ENCODE measurements at regions not wholly inside any gene's neighbourhood (a gene's known extent, or its start where the extent isn't known, plus 50 kb on each side); places are given as distances from the start of the nearest gene placed in this dataset.

DNA sequence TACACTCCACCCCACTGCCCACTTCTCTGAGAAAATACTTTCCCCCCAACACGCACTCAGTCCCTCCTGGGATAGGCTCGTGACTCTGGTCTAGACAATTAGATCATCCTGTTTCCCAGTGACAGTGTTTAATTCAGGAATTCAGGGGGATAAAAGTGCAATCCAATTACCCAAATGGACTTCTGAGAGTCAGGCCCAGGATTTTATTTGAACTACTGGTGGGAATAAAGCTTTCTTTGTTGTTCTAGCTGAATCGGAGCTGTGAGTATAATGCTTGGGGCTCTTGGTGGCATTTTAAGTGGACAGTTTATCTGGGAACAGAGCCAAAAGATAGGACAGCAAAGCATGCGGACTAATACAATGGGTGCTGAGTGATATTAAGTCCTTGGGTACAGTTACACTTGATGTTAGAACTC, 683.3 kb downstream of the MAT2B start:
- Histone ChIP-seq H3K27ac (ENCODE audit: control insufficient read depth, insufficient read depth, low read length) (no peak overlapping the region), H3K79me2 (ENCODE audit: control insufficient read depth, insufficient read depth, low read length) (no peaks in the 10 kb centered on the region), H3K4me1 (ENCODE audit: control insufficient read depth, extremely low read depth, insufficient read depth, low read length) (no peaks in the 10 kb centered on the region), H4K20me1 (ENCODE audit: control insufficient read depth, extremely low read depth, insufficient read depth, low read length) (no peaks in the 10 kb centered on the region), H3K27me3 (ENCODE audit: control insufficient read depth, extremely low read depth, insufficient read depth, low read length) (no peaks in the 10 kb centered on the region), H2AFZ (ENCODE audit: control insufficient read depth, low read length) (no peak overlapping the region), H3K9ac (ENCODE audit: control insufficient read depth, extremely low read depth, insufficient read depth, low read length) (no peak overlapping the region), H3K9me3 (ENCODE audit: control insufficient read depth, low read depth, low read length) (no peaks in the 10 kb centered on the region), H3K9me1 (ENCODE audit: control insufficient read depth, extremely low read depth, insufficient read depth, low read length) (no peaks in the 10 kb centered on the region), H3K4me3 (ENCODE audit: control insufficient read depth in 2 of 3, extremely low read depth in 1 of 3, insufficient read depth in 2 of 3, low read depth in 1 of 3, low read length in 3 of 3) (no peak overlapping the region), H3K36me3 (ENCODE audit: control insufficient read depth in 2 of 2, extremely low read depth in 1 of 2, insufficient read depth in 2 of 2, low read length in 2 of 2) (no peaks in the 10 kb centered on the region), H3K4me2 (ENCODE audit: control insufficient read depth, extremely low read depth, insufficient read depth, low read depth, low read length) (no peak overlapping the region)
- TF ChIP-seq EZH2 (IDR thresholded peaks at IDR 0.05; ENCODE audit: low read length): no peak
- TF ChIP-seq, protein P1, sequence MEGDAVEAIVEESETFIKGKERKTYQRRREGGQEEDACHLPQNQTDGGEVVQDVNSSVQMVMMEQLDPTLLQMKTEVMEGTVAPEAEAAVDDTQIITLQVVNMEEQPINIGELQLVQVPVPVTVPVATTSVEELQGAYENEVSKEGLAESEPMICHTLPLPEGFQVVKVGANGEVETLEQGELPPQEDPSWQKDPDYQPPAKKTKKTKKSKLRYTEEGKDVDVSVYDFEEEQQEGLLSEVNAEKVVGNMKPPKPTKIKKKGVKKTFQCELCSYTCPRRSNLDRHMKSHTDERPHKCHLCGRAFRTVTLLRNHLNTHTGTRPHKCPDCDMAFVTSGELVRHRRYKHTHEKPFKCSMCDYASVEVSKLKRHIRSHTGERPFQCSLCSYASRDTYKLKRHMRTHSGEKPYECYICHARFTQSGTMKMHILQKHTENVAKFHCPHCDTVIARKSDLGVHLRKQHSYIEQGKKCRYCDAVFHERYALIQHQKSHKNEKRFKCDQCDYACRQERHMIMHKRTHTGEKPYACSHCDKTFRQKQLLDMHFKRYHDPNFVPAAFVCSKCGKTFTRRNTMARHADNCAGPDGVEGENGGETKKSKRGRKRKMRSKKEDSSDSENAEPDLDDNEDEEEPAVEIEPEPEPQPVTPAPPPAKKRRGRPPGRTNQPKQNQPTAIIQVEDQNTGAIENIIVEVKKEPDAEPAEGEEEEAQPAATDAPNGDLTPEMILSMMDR (optimal IDR thresholded peaks at IDR 0.05 in 1 of 3, IDR thresholded peaks at IDR 0.05 in 1 of 3, conservative IDR thresholded peaks at IDR 0.05 in 1 of 3; ENCODE audit: extremely low read depth in 1 of 3, insufficient read depth in 2 of 3, low read length in 3 of 3): no peak
- DNase-seq (ENCODE audit: low read depth, low spot score) (no peak), FAIRE-seq (no peak)
- dilution Hi-C loops (cut with MboI; ENCODE audit: extremely low pct_ligation_motif_present, low sequenced_read_pairs): no loop called here

DNA sequence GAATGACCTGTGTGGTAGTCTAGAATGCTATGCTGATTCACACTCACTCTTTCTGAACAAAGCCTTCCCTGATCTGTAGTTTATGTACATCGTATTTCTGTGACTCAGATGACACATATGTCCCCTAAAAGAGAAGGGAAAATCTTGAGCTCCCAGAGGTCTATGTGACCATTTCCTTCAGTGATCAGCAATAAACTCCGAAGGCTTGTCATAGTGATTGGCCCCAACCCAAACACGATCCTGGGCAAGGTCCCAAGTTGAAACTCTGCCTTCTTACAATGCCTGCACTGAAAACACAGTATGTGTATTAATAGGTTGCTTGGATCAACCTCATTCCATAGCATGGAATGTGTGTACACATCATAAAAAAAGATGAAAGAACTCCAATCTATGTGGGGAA, 685.8 kb downstream of the MAT2B start:
- Histone ChIP-seq H3K9me1 (ENCODE audit: control insufficient read depth, extremely low read depth, insufficient read depth, low read length) (no peaks in the 10 kb centered on the region), H3K36me3 (ENCODE audit: control insufficient read depth in 2 of 2, extremely low read depth in 1 of 2, insufficient read depth in 2 of 2, low read length in 2 of 2) (no peaks in the 10 kb centered on the region), H3K79me2 (ENCODE audit: control insufficient read depth, insufficient read depth, low read length) (no peaks in the 10 kb centered on the region), H3K4me2 (ENCODE audit: control insufficient read depth, extremely low read depth, insufficient read depth, low read depth, low read length) (no peak overlapping the region), H3K27me3 (ENCODE audit: control insufficient read depth, extremely low read depth, insufficient read depth, low read length) (no peaks in the 10 kb centered on the region), H3K9me3 (ENCODE audit: control insufficient read depth, low read depth, low read length) (no peaks in the 10 kb centered on the region), H4K20me1 (ENCODE audit: control insufficient read depth, extremely low read depth, insufficient read depth, low read length) (no peaks in the 10 kb centered on the region), H3K27ac (ENCODE audit: control insufficient read depth, insufficient read depth, low read length) (no peak overlapping the region), H3K4me1 (ENCODE audit: control insufficient read depth, extremely low read depth, insufficient read depth, low read length) (no peaks in the 10 kb centered on the region), H3K4me3 (ENCODE audit: control insufficient read depth in 2 of 3, extremely low read depth in 1 of 3, insufficient read depth in 2 of 3, low read depth in 1 of 3, low read length in 3 of 3) (no peak overlapping the region), H3K9ac (ENCODE audit: control insufficient read depth, extremely low read depth, insufficient read depth, low read length) (no peak overlapping the region), H2AFZ (ENCODE audit: control insufficient read depth, low read length) (no peak overlapping the region)
- DNase-seq (ENCODE audit: low read depth, low spot score) (no peak), FAIRE-seq (no peak)
- no peak for TF ChIP-seq EZH2 (IDR thresholded peaks at IDR 0.05; ENCODE audit: low read length)
- TF ChIP-seq, protein P1 (optimal IDR thresholded peaks at IDR 0.05 in 1 of 3, IDR thresholded peaks at IDR 0.05 in 1 of 3, conservative IDR thresholded peaks at IDR 0.05 in 1 of 3; ENCODE audit: extremely low read depth in 1 of 3, insufficient read depth in 2 of 3, low read length in 3 of 3): no peak
- dilution Hi-C loops (cut with MboI; ENCODE audit: extremely low pct_ligation_motif_present, low sequenced_read_pairs): no loop called here

Measured in keratinocyte (primary cell).